ENCODE measurements at regions not wholly inside any gene's neighbourhood (a gene's known extent, or its start where the extent isn't known, plus 50 kb on each side); places are given as distances from the start of the nearest gene placed in this dataset.

DNA sequence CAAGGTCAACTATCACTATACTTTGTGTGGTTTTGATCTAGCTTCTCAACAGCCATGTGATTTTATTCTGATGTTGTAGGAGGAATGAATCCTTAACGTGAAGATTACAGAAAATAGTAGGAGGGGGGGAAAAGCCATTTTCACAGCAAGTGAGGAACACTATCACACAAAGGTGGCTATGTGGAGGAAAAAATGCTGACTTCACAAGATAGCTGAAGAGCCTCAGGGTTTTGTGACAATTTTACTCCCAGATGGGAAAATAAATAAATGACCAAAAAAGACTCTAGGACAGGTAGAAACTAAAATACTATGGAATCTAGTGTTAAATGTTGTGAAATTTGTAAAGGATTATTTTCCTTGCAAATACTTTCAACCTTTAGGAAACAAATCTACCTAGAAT is 281.0 kb downstream of the ADRA2A start:
- no peak for DNase-seq

DNA sequence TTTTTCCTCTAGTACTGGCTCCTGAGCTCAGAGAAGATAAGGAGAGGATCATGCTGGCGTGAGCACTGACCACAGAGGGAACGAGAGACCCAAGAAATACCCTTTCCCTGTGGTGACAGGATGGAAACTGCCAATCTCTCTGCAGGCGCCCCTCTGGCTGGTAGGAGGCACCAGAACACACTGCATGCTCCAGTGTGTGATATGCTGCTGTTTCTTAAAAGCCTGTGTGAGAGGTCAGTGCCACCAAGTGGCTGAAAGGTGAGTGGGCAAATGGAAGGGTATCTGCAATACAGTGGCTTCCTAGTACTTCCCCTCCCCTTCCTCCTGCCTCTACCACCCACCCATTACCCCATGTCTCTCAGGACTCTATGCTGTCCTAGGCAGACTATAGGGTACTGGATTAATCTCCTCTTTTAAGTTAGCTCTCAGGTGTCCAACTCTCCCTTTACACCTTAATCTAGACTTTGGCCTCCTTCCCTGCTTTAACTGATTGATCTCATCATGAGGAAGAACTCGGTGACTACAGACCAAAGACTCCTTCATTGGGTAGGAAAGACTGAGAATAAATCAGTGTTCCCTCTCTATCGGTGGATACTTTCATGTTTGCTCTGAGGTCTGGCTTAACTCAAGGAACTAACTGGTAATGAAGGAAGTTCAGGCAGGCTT is 283.6 kb downstream of the ADRA2A start:
- no peak for DNase-seq

- no peak for DNase-seq
These were observed 290.7 kb downstream of the ADRA2A start for GRCh38 chr10:111367531-111367930.

- no peak for DNase-seq
These were observed 293.3 kb downstream of the ADRA2A start for GRCh38 chr10:111370101-111370500.

DNA sequence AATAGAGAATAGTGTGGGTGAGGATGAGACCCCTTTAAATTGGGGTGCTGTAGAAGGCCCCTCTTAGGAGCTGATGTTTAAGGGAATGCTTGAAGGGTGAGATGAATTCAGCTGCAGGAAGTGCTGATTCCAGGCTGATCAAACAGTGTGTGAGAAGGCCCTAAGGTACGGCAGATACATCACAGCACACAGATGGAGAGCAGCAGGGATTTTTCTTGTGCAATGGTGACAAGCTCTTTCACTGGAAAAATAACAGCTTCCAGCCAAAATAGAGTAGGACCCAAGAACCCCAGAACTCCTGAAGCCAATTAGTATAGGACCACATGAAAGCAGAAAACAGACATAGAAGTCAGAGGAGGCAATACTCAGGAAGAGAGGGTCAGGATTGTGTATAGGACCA is 296.9 kb downstream of the ADRA2A start:
- no peak for DNase-seq

- DNase-seq = no peak
These were observed 302.8 kb downstream of the ADRA2A start for GRCh38 chr10:111379534-111380187.

- no peak for DNase-seq
These were observed 307.7 kb downstream of the ADRA2A start for GRCh38 chr10:111384556-111384955.

- DNase-seq = no peak
These were observed 314.2 kb downstream of the ADRA2A start for GRCh38 chr10:111390813-111391563.

DNA sequence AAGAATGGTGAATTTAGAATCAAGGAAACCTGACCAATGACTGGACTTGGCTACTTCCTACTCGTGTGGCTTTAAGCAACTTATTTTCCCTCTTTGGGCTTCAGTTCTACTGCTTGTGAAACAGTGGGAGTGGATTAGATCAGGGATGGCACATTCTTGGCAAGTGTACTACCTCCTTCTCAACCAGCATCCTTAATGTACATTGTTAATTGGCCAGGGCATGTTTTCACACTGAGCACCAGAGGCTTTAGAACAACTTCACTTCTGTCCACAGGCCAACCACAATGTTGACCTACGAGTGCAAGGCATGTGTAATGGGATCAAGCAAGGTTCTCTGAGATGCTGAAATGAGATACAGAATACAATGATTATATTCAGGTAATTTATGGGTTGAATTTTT is 315.3 kb downstream of the ADRA2A start:
- DNase-seq = no peak

DNA sequence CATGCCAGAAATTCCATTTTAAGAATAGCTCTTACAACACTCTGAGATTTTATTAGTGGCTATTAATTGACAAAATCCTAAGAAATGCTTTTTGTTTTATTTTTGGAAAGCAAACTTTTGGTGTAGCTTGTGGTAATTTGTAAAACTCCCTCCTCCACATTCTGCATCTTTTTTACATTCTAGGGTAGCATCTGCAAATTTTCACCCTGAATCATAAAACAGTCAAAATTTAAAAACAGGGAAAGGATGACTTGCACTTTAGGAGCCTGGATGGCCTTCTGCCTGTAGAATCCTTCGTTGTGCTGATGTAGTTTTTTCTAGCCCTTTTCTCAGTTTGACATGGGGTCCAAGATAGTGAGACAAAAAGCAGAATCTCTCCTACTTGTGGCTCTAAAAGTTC is 316.1 kb downstream of the ADRA2A start:
- DNase-seq = no peak

DNA sequence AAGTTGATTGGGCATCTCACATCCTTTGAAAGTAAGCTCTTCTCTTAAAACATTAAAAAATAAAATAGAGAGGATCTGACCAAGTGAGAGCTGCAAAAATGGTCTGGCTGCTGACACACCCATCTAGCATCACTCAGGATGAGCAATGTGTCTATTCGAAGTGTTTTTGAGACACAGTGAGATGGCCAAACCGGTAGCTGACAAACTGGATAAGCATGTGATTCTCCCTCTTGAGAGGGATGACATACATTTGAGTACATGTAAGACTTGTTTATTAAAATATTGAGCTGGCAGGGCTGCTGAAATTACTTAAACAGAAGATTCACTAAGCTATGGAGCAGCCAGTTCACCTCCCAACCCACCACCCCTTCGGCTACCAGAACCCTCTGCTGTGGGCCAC is 333.9 kb downstream of the ADRA2A start:
- no peak for DNase-seq

DNA sequence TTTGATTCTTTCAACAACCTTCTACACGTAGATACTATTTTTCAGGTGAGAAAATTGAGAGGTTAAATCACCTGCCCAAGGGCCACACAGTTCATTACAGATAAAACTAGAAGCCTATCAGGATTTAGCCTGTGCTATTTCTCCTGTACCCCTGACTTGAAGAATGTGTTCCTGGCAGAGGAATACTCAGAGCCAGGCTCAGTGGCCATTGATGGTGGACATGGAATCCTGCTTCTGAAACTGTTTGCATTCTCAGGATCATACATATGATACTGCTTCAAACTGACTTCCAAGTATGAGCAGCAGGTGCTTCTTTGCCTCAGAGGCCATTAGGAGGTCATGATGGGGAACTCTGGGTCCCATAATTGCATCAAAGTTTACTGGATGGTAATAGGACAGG is 348.6 kb downstream of the ADRA2A start:
- DNase-seq = no peak

DNA sequence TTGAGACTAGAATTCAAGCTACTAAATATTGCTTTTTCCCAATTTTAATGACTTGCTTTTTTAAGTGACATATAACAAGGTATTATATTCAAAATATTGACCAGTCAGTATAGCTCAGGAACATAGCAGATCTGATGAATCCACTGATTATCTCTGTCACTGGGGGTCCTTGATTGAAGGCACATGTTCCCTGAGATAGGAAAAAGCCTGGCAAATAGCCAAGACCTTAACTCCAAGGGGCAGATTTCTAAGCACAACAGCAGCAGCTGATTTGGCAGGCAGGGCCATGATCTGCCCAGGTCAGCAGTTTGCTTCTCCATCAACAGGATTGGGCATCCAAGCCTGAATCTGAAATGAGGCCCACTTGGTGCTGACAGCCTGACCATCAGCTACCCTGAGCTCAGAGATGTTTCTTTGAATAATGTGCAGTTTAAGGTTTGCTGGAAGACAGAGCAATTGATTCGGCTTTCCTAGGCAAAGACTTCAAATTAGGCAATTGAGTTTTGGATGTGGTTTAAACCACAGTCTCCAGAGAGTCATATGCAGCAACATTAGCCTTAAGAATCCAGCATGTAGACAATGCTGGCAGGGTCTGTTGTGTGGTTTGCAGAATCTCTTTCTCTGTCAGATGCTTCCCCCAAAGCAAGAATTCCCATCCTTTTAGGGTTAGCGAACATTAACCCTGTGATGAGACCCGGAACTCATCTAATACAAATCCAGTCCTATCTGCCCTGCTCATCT is 352.6 kb downstream of the ADRA2A start:
- no peak for DNase-seq

GRCh38 chr10:111430070-111430469 is 353.2 kb downstream of the ADRA2A start:
- no peak for DNase-seq

DNA sequence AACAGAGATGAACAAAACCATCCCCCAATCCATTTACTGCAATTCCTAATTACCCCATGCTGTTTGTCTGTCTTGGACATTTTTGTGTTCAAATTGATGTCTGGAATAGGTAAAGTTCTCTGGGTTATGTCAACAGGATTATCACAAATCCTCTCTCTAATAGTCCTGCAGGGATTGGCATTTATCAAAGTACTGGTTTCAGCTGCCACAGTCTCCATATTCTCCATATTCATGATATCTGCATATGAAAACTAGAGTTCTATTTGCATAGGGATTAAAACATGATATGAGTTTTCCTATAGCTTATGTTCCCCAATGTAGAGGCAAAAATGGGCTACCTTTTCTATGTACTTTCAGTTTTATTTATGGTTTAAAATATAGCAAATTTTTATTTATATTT is 355.8 kb downstream of the ADRA2A start:
- no peak for DNase-seq

GRCh38 chr10:111435871-111436270 is 359.0 kb downstream of the ADRA2A start:
- DNase-seq = no peak

GRCh38 chr10:111439034-111439842 is 362.4 kb downstream of the ADRA2A start:
- DNase-seq = no peak

DNA sequence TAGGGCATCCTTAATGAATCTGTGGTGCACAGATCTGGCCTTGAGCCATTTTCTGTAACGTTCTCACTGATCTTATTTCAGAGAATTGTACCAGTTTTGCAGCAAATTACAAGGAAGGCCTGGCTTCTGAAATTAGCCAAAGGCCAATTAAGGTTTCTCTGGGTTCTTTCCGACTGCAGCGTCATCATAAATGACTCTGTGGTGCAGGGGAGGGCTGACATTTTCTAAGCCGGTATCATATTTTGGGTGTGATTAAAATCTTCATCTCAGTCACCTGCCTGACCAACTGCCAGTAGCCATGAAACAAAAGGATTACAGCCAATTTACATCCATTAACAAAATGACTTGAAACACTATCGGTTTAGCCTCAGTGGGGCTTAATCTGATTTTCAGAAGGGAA is 363.7 kb downstream of the ADRA2A start:
- no peak for DNase-seq

GRCh38 chr10:111445667-111446066 is 368.8 kb downstream of the ADRA2A start:
- DNase-seq = no peak

DNA sequence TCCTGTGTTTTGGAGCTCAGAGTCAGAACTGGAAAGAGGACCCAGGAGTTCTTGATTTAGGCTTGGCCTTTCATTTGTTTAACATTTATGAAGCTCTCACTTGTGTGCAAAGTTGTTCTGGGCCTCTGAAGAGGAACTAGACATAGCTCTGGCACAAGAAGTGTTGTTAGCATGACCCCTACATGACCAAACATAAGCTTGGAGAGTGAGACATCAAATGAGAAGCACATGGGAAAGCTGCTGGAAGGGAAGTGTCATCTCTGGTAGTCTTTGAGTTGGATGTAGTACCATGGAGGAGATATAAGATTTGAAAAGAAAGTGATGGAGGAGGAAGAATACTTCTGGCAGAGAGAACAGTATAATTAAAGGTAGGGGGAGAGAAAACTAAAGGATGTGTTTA is 370.1 kb downstream of the ADRA2A start:
- no peak for DNase-seq

DNA sequence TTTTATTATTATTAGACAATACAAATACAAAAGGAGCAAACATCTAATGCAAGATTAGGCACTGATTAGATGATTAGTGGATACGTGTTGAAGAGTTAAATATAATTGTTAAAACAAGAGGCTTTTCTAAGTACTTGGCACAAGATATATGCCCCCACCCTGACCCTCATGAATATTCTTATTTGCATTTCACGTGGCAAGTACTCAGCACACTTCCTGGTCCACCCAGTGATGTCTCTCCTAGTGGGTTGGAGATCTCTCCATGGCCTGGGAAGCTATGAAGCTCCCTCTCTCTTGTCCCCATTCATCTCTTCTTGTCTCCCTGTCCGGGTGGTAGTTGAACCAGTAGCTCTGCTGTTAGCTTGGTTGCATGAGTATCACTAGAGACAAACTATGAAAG is 375.3 kb downstream of the ADRA2A start:
- no peak for DNase-seq

GRCh38 chr10:111455776-111456426 is 379.1 kb downstream of the ADRA2A start:
- DNase-seq = no peak
